ENCODE measurements at regions not wholly inside any gene's neighbourhood (a gene's known extent, or its start where the extent isn't known, plus 50 kb on each side); places are given as distances from the start of the nearest gene placed in this dataset.

DNA sequence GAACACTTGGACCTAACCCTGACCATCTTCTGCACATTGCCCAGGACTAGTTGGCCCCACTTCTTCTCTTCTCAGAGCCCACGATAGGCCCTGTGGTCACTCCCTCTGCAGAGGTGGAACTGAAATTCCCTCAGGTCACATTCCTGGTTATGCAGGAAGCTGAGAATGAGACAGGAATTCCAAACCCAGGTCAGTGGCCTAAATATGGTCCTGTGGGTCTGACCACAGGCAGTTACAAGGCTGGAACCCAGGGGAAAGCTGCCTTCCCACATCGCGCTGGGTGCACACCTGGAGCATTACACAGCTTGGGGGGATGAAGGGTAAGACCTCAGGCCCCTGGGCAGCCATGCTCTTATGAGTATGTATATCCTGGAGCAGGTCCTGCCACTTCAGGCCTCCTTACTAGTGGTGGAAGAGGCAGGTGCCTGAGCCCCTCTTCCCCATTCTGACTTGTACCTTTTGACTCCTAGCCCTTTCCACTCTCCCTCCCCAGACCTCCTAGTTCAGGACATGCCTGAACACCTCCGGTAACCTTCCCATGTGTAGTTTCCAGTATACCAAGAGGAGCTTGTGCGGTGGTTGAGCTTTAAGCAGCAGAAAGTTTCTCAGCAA lies 173.5 kb downstream of the ASMT start:
- intact Hi-C loops (cut with micrococcal nuclease) = no loop called here
- Mint-ChIP-seq H3K9me3 (peaks cover 10% of the 10 kb centered on the region), H3K4me3 (no peak overlapping the region), H3K27ac (no peak overlapping the region), H3K27me3 (peaks cover 1% of the 10 kb centered on the region), H3K36me3 (ENCODE audit: low read depth) (peaks cover 3% of the 10 kb centered on the region), H3K4me1 (no peaks in the 10 kb centered on the region)
- TF ChIP-seq, protein P1, sequence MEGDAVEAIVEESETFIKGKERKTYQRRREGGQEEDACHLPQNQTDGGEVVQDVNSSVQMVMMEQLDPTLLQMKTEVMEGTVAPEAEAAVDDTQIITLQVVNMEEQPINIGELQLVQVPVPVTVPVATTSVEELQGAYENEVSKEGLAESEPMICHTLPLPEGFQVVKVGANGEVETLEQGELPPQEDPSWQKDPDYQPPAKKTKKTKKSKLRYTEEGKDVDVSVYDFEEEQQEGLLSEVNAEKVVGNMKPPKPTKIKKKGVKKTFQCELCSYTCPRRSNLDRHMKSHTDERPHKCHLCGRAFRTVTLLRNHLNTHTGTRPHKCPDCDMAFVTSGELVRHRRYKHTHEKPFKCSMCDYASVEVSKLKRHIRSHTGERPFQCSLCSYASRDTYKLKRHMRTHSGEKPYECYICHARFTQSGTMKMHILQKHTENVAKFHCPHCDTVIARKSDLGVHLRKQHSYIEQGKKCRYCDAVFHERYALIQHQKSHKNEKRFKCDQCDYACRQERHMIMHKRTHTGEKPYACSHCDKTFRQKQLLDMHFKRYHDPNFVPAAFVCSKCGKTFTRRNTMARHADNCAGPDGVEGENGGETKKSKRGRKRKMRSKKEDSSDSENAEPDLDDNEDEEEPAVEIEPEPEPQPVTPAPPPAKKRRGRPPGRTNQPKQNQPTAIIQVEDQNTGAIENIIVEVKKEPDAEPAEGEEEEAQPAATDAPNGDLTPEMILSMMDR (IDR thresholded peaks at IDR 0.05) = no peak
- ChIA-PET CTCF (no interaction called here), POLR2A (no interaction called here)
- ATAC-seq (ENCODE audit: low read depth) (no peak), DNase-seq (no peak)

DNA sequence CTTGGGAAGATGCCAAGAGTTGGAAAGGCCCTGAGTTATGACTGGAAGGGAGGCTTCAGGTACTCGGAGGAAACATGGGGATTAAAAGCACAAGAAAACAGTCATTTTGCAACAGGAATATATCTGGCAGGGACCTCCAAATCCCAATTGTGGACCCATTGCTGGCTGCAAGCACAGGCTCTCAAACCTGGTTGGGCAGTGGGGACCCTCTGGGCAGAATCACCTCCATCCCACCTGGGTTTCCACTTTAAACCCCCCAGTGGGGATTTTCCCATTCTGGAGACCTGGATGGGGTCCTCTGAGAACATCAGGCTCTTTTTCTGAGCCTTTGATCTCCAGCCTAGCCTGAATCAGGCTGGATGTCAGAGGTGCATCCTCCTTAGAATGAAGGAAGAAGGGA lies 177.8 kb downstream of the ASMT start:
- TF ChIP-seq, protein P1 (IDR thresholded peaks at IDR 0.05) = no peak
- ChIA-PET POLR2A (no interaction called here), CTCF (no interaction called here)
- Mint-ChIP-seq H3K36me3 (ENCODE audit: low read depth) (no peaks in the 10 kb centered on the region), H3K27ac (no peak overlapping the region), H3K4me1 (no peaks in the 10 kb centered on the region), H3K27me3 (peaks cover 1% of the 10 kb centered on the region), H3K9me3 (no peaks in the 10 kb centered on the region), H3K4me3 (no peak overlapping the region)
- ATAC-seq (ENCODE audit: low read depth) (no peak), DNase-seq (no peak)
- intact Hi-C loops (cut with micrococcal nuclease) = no loop called here

DNA sequence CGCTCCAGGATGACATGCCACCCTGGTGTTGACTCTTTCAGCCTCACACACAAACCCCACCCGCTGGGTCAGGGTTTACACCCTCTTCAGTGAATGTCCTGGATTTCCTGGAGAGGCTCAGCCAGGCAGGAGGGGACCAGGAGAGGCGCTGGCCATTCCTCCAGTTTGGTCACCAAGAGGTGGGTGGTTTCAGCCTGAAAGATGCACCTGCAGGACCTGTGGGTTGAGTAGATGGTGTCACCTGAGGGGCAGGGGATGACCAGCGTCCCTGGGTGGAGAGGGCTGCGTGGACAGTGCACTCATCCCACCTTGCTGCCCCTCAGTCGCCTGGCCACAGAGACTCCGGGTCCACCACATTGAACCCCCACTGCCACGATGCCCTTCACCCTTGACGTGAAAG lies 179.7 kb downstream of the ASMT start:
- no peak overlapping the region for H3K4me3 Mint-ChIP-seq
- H3K4me1 Mint-ChIP-seq = no peaks in the 10 kb centered on the region
- CTCF ChIA-PET = no interaction called here
- no peaks in the 10 kb centered on the region for H3K36me3 Mint-ChIP-seq (ENCODE audit: low read depth)
- ATAC-seq (ENCODE audit: low read depth) = no peak
- intact Hi-C loops (cut with micrococcal nuclease) = no loop called here
- peaks cover 1% of the 10 kb centered on the region for H3K27me3 Mint-ChIP-seq
- no peak overlapping the region for H3K27ac Mint-ChIP-seq
- H3K9me3 Mint-ChIP-seq = no peaks in the 10 kb centered on the region
- TF ChIP-seq, protein P1 (IDR thresholded peaks at IDR 0.05) = no peak
- POLR2A ChIA-PET = no interaction called here
- DNase-seq = no peak

DNA sequence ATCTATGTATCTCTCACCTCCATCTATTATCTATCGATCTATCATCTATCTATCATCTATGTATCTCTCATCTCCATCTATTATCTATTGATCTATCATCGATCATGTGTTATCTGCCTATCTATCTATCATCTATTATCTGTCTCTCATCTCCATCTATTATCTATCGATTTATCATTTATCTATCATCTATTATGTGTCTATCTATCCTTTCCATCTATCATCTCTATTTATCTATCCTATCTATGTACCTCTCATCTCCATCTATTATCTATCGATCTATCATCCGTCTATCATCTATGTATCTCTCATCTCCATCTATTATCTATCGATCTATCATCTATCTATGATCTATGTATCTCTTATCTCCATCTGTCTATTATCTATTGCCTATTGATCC lies 188.1 kb downstream of the ASMT start:
- no peak for DNase-seq
- peaks cover 5% of the 10 kb centered on the region for H3K27me3 Mint-ChIP-seq
- H3K36me3 Mint-ChIP-seq (ENCODE audit: low read depth) = no peaks in the 10 kb centered on the region
- H3K4me3 Mint-ChIP-seq = no peak overlapping the region
- H3K9me3 Mint-ChIP-seq = no peaks in the 10 kb centered on the region
- no peak for ATAC-seq (ENCODE audit: low read depth)
- no peak overlapping the region for H3K27ac Mint-ChIP-seq
- H3K4me1 Mint-ChIP-seq = no peaks in the 10 kb centered on the region
- intact Hi-C loops (cut with micrococcal nuclease) = no loop called here
- CTCF ChIA-PET = no interaction called here
- TF ChIP-seq, protein P1 (IDR thresholded peaks at IDR 0.05) = no peak
- POLR2A ChIA-PET = no interaction called here

DNA sequence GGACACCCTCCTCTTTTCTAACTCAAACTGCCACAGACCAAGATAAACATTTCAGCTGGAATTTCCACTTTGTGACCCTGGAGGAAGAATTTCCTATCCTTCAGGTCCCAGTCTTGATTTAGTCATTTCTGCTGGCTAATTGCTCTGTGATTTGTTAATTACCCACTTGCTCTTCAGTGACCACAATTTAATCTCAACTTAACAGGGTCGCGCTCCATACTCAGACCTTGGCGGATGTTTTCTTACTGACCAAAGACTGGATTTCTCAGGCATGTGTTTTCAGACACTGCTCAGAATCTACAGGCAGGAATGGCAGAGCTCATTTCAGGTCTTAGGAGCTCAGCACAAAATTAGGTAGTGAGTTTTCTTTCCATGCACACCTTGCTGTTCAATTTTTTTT lies 188.9 kb downstream of the ASMT start:
- ChIA-PET CTCF (no interaction called here), POLR2A (no interaction called here)
- intact Hi-C loops (cut with micrococcal nuclease) = no loop called here
- Mint-ChIP-seq H3K27ac (no peak overlapping the region), H3K9me3 (no peaks in the 10 kb centered on the region), H3K36me3 (ENCODE audit: low read depth) (no peaks in the 10 kb centered on the region), H3K27me3 (peaks cover 5% of the 10 kb centered on the region), H3K4me3 (no peak overlapping the region), H3K4me1 (no peaks in the 10 kb centered on the region)
- DNase-seq (no peak), ATAC-seq (ENCODE audit: low read depth) (no peak)
- TF ChIP-seq, protein P1 (IDR thresholded peaks at IDR 0.05) = no peak

Measured in activated B cell treated with CpG ODN at 0.5 μM for 24 hours (primary cell).